PFSK-1 (cell line): ENCODE measurements at regions not wholly inside any gene's neighbourhood (a gene's known extent, or its start where the extent isn't known, plus 50 kb on each side); places are given as distances from the start of the nearest gene placed in this dataset.

Experiments used
- SIN3A ChIP-seq: IDR thresholded peaks from 2 replicates; pipeline ENCODE4 v1.6.1; 2012; ENCODE audit warnings: mild to moderate bottlenecking, low read length, moderate library complexity, borderline replicate concordance; ENCODE audit not compliant: insufficient read depth
- TF ChIP-seq, protein P1 (sequence below), 2 experiments: IDR thresholded peaks; 2 replicates each; pipeline versions ENCODE4 v1.6.1 to v1.8.0; 2011 to 2012; ENCODE audit warnings: low read depth in 2 of 2, low read length in 2 of 2, control low read depth in 1 of 2, inconsistent platforms in 1 of 2, mild to moderate bottlenecking in 1 of 2, moderate library complexity in 1 of 2; ENCODE audit not compliant: insufficient read depth in 1 of 2

DNA sequence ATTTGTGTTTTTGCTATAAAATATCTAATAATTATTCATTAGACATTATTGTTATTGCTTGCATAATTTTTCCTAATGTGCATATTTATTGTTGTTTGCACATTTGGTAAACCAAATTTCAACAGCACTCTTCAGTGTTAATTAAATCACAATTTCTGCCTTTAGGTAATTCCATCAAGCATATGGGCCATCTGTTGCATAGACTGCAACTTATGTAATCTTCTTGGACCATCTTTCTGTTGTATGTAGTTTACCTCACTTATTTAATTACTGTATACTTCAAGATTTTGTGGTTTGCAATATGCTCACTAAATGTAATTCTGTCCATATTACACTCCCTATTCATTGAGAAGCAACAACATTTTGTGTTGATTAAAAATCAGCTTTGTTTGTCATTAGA, 1360.1 kb downstream of the REEP3 start:
- TF ChIP-seq, protein P1, sequence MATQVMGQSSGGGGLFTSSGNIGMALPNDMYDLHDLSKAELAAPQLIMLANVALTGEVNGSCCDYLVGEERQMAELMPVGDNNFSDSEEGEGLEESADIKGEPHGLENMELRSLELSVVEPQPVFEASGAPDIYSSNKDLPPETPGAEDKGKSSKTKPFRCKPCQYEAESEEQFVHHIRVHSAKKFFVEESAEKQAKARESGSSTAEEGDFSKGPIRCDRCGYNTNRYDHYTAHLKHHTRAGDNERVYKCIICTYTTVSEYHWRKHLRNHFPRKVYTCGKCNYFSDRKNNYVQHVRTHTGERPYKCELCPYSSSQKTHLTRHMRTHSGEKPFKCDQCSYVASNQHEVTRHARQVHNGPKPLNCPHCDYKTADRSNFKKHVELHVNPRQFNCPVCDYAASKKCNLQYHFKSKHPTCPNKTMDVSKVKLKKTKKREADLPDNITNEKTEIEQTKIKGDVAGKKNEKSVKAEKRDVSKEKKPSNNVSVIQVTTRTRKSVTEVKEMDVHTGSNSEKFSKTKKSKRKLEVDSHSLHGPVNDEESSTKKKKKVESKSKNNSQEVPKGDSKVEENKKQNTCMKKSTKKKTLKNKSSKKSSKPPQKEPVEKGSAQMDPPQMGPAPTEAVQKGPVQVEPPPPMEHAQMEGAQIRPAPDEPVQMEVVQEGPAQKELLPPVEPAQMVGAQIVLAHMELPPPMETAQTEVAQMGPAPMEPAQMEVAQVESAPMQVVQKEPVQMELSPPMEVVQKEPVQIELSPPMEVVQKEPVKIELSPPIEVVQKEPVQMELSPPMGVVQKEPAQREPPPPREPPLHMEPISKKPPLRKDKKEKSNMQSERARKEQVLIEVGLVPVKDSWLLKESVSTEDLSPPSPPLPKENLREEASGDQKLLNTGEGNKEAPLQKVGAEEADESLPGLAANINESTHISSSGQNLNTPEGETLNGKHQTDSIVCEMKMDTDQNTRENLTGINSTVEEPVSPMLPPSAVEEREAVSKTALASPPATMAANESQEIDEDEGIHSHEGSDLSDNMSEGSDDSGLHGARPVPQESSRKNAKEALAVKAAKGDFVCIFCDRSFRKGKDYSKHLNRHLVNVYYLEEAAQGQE (IDR thresholded peaks at IDR 0.05; ENCODE audit: insufficient read depth in 1 of 2, low read depth in 2 of 2, low read length in 2 of 2) = no peak
- no peak for TF ChIP-seq SIN3A
